Panc1 (cell line): ENCODE measurements at regions not wholly inside any gene's neighbourhood (a gene's known extent, or its start where the extent isn't known, plus 50 kb on each side); places are given as distances from the start of the nearest gene placed in this dataset.

ENCODE experiments used
- ATAC-seq: fragments of 200-7000 bp; cut with Tn5 transposase; 2 replicates; pipeline ENCODE4 v1.9.1; 2020; ENCODE audit warnings: mild to moderate bottlenecking, moderate library complexity
- BruUV-seq: library from RNA; stranded (reverse); fragments of 400-500 nt; replicated peaks from 2 replicates; lab custom pipeline; 2021; lab: Mats Ljungman, UMichigan
- CTCF ChIA-PET: fragments of 300-600 bp; sonication (Branson Sonifier 250); formaldehyde crosslinking; loops from one replicate; lab custom pipeline; 2022; ENCODE audit warnings: antibody characterized with exemption; lab: Charles Lee
- POLR2A ChIA-PET: fragments of 300-600 bp; sonication (Branson Sonifier 250); formaldehyde crosslinking; loops from one replicate; lab custom pipeline; 2022; ENCODE audit warnings: antibody characterized with exemption; lab: Charles Lee
- DNase-seq: peaks from one replicate; pipeline ENCODE4 v3.0.0-alpha.2; 2010; ENCODE audit warnings: low read depth, low spot score
- H3K27ac ChIP-seq: 2 replicates; pipeline ENCODE4 v1.5.1; 2011; ENCODE audit warnings: mild to moderate bottlenecking, low read length, inconsistent platforms
- H3K27me3 ChIP-seq: fragments of 200-500 bp; sonication (Bioruptor generic); 2 replicates; pipeline ENCODE4 v1.6.0; 2014; ENCODE audit warnings: low read length, inconsistent platforms; ENCODE audit not compliant: control insufficient read depth, insufficient read depth
- H3K36me3 ChIP-seq: fragments of 200-500 bp; sonication (Bioruptor generic); 2 replicates; pipeline ENCODE4 v1.5.1; 2014; ENCODE audit warnings: inconsistent platforms, mild to moderate bottlenecking, low read length, moderate library complexity; ENCODE audit not compliant: control insufficient read depth, insufficient read depth
- H3K4me1 ChIP-seq: 2 replicates; pipeline ENCODE4 v1.5.1; 2011; ENCODE audit warnings: inconsistent platforms, mild to moderate bottlenecking, low read length, moderate library complexity; ENCODE audit not compliant: control insufficient read depth, insufficient read depth
- H3K4me3 ChIP-seq, 2 experiments: 2 replicates each; pipeline ENCODE4 v1.5.1; 2011 to 2012; ENCODE audit warnings: low read depth in 2 of 2, low read length in 2 of 2, mild to moderate bottlenecking in 2 of 2, inconsistent platforms in 1 of 2, moderate library complexity in 1 of 2
- H3K9me3 ChIP-seq: fragments of 200-500 bp; sonication (Bioruptor generic); 2 replicates; pipeline ENCODE4 v1.5.1; 2014; ENCODE audit warnings: low read depth, mild to moderate bottlenecking, inconsistent platforms, low read length, moderate library complexity; ENCODE audit not compliant: control insufficient read depth, insufficient read depth
- POLR2AphosphoS5 ChIP-seq: IDR thresholded peaks from 2 replicates; pipeline ENCODE4 v1.6.1; 2012; ENCODE audit warnings: mild to moderate bottlenecking, low read depth, low read length, moderate library complexity
- SIN3A ChIP-seq: IDR thresholded peaks from 2 replicates; pipeline ENCODE4 v1.6.1; 2012; ENCODE audit warnings: low read depth, mild to moderate bottlenecking, low read length, moderate library complexity, borderline replicate concordance; ENCODE audit not compliant: insufficient read depth
- TCF7L2 ChIP-seq: IDR thresholded peaks from 2 replicates; pipeline ENCODE4 v1.6.1; 2011; ENCODE audit warnings: mild to moderate bottlenecking, low read depth, low read length, inconsistent platforms
- in situ Hi-C: cut with HindIII; loops from 2 replicates; pipeline ENCODE4 v1.10.0; 2016; ENCODE audit warnings: low sequenced_read_pairs, low pct_unique_long_range_greater_than_20kb
- intact Hi-C: fragments of 100-400 bp; cut with micrococcal nuclease; formaldehyde crosslinking; loops from one replicate; pipeline ENCODE4 v1.10.0; 2022; ENCODE audit not compliant: unreplicated experiment
- TF ChIP-seq, protein P1 (sequence below): fragments of 450-650 bp; IDR thresholded peaks from 2 replicates; pipeline ENCODE4 v1.5.1; 2017; ENCODE audit warnings: mild to moderate bottlenecking
- TF ChIP-seq, protein P2 (sequence below), 2 experiments: IDR thresholded peaks; 2 replicates each; pipeline ENCODE4 v1.6.1; 2011 to 2012; ENCODE audit warnings: low read depth in 2 of 2, control low read depth in 1 of 2, low read length in 1 of 2, mild to moderate bottlenecking in 1 of 2, moderate library complexity in 1 of 2; ENCODE audit not compliant: insufficient read depth in 1 of 2

DNA sequence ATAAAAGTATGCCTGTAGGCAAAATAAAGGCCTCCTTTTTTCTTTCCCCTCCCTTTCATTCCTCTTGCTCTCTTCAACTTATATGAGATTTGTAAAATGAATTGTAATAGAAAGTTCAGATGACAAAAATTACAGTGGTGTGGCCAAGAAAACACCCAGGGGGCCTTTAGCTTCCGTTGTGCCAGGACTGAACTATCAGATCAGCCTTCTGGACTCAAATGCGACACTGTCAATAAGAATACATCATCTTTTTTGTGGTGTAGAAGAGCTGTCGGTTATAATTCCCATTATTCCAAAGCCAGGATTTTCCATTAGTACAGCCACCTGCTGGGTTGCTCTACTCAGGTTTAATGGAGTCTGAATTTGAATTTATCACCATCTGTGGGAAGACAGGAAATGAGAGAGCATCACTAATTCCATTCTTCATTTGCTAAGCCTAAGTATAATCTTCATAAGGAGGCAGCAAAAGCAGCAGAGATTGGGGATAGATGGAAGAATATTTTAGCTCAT, 443.4 kb downstream of the ANXA1 start:
- Histone ChIP-seq H3K4me3 (no peak overlapping the region), H3K27ac (no peak overlapping the region), H3K9me3 (no peaks in the 10 kb centered on the region), H3K4me1 (no peaks in the 10 kb centered on the region), H3K36me3 (no peaks in the 10 kb centered on the region), H3K27me3 (no peaks in the 10 kb centered on the region)
- no peak for ATAC-seq
- CTCF ChIA-PET = no interaction called here
- BruUV-seq = no TSS peak
- POLR2A ChIA-PET = no interaction called here
- in situ Hi-C loops = no loop called here
- TF ChIP-seq, protein P1, sequence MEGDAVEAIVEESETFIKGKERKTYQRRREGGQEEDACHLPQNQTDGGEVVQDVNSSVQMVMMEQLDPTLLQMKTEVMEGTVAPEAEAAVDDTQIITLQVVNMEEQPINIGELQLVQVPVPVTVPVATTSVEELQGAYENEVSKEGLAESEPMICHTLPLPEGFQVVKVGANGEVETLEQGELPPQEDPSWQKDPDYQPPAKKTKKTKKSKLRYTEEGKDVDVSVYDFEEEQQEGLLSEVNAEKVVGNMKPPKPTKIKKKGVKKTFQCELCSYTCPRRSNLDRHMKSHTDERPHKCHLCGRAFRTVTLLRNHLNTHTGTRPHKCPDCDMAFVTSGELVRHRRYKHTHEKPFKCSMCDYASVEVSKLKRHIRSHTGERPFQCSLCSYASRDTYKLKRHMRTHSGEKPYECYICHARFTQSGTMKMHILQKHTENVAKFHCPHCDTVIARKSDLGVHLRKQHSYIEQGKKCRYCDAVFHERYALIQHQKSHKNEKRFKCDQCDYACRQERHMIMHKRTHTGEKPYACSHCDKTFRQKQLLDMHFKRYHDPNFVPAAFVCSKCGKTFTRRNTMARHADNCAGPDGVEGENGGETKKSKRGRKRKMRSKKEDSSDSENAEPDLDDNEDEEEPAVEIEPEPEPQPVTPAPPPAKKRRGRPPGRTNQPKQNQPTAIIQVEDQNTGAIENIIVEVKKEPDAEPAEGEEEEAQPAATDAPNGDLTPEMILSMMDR = no peak
- TF ChIP-seq, protein P2, sequence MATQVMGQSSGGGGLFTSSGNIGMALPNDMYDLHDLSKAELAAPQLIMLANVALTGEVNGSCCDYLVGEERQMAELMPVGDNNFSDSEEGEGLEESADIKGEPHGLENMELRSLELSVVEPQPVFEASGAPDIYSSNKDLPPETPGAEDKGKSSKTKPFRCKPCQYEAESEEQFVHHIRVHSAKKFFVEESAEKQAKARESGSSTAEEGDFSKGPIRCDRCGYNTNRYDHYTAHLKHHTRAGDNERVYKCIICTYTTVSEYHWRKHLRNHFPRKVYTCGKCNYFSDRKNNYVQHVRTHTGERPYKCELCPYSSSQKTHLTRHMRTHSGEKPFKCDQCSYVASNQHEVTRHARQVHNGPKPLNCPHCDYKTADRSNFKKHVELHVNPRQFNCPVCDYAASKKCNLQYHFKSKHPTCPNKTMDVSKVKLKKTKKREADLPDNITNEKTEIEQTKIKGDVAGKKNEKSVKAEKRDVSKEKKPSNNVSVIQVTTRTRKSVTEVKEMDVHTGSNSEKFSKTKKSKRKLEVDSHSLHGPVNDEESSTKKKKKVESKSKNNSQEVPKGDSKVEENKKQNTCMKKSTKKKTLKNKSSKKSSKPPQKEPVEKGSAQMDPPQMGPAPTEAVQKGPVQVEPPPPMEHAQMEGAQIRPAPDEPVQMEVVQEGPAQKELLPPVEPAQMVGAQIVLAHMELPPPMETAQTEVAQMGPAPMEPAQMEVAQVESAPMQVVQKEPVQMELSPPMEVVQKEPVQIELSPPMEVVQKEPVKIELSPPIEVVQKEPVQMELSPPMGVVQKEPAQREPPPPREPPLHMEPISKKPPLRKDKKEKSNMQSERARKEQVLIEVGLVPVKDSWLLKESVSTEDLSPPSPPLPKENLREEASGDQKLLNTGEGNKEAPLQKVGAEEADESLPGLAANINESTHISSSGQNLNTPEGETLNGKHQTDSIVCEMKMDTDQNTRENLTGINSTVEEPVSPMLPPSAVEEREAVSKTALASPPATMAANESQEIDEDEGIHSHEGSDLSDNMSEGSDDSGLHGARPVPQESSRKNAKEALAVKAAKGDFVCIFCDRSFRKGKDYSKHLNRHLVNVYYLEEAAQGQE (IDR thresholded peaks at IDR 0.05; ENCODE audit: insufficient read depth in 1 of 2, low read depth in 2 of 2, low read length in 1 of 2) = no peak
- no peak for TF ChIP-seq POLR2AphosphoS5
- TF ChIP-seq SIN3A = no peak
- TF ChIP-seq TCF7L2 = no peak
- DNase-seq = no peak
- intact Hi-C loops = no loop called here

DNA sequence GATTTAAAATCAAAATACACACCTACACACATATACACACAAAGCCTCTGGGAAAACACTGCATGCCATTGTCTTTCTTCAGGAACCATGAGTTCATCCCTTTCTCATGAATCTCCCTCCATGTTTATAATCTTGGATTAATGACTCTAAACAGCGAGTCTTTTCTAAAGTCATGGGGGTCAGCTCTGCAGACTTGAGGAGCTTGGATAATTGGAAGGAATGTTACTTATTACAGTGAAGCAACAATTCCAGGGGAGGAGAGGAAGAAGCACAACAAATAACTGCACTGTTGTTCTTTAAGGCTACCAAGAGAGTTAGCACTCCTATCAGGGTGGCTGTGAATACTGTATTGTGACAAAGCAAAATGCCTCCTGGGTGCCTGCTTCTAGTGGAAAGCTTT, 444.7 kb downstream of the ANXA1 start:
- in situ Hi-C loops = no loop called here
- DNase-seq (no peak), ATAC-seq (no peak)
- no peaks in the 10 kb centered on the region for H3K36me3 ChIP-seq
- no peaks in the 10 kb centered on the region for H3K27me3 ChIP-seq
- CTCF ChIA-PET = no interaction called here
- H3K4me3 ChIP-seq = no peak overlapping the region
- H3K27ac ChIP-seq = no peak overlapping the region
- POLR2A ChIA-PET = no interaction called here
- no peaks in the 10 kb centered on the region for H3K4me1 ChIP-seq
- TF ChIP-seq TCF7L2 (no peak), SIN3A (no peak), POLR2AphosphoS5 (no peak)
- TF ChIP-seq, protein P1 = no peak
- TF ChIP-seq, protein P2 (IDR thresholded peaks at IDR 0.05; ENCODE audit: insufficient read depth in 1 of 2, low read depth in 2 of 2, low read length in 1 of 2) = no peak
- intact Hi-C loops = no loop called here
- BruUV-seq = no TSS peak
- H3K9me3 ChIP-seq = no peaks in the 10 kb centered on the region
